Endothelial cell (in vitro differentiated cells): ENCODE measurements at regions not wholly inside any gene's neighbourhood (a gene's known extent, or its start where the extent isn't known, plus 50 kb on each side); places are given as distances from the start of the nearest gene placed in this dataset.

Experiments used
- DNase-seq: peaks from one replicate; pipeline ENCODE4 v3.0.0; 2021; ENCODE audit warnings: low spot score
- H3K27ac Mint-ChIP-seq: one replicate; pipeline ENCODE4 v1.8.0; 2021; ENCODE audit warnings: mixed read lengths, inconsistent platforms; ENCODE audit not compliant: unreplicated experiment
- H3K27me3 Mint-ChIP-seq: one replicate; pipeline ENCODE4 v1.8.0; 2021; ENCODE audit warnings: mild to moderate bottlenecking, moderate library complexity, mixed read lengths, inconsistent platforms; ENCODE audit not compliant: unreplicated experiment
- H3K36me3 Mint-ChIP-seq: one replicate; pipeline ENCODE4 v1.8.0; 2021; ENCODE audit warnings: mild to moderate bottlenecking, low read depth, mixed read lengths, inconsistent platforms; ENCODE audit not compliant: unreplicated experiment
- H3K4me1 Mint-ChIP-seq: one replicate; pipeline ENCODE4 v1.8.0; 2021; ENCODE audit warnings: mild to moderate bottlenecking, mixed read lengths, inconsistent platforms; ENCODE audit not compliant: unreplicated experiment
- H3K4me3 Mint-ChIP-seq: one replicate; pipeline ENCODE4 v1.8.0; 2021; ENCODE audit warnings: mild to moderate bottlenecking, mixed read lengths, inconsistent platforms; ENCODE audit not compliant: unreplicated experiment
- H3K9me3 Mint-ChIP-seq: one replicate; pipeline ENCODE4 v1.8.0; 2021; ENCODE audit warnings: mixed read lengths, inconsistent platforms; ENCODE audit not compliant: unreplicated experiment
- TF ChIP-seq, protein P1 (sequence below): fragments of 200-600 bp; sonication (generic); IDR thresholded peaks from one replicate; pipeline ENCODE4 v1.5.0; 2021; ENCODE audit warnings: antibody characterized with exemption; ENCODE audit not compliant: unreplicated experiment

DNA sequence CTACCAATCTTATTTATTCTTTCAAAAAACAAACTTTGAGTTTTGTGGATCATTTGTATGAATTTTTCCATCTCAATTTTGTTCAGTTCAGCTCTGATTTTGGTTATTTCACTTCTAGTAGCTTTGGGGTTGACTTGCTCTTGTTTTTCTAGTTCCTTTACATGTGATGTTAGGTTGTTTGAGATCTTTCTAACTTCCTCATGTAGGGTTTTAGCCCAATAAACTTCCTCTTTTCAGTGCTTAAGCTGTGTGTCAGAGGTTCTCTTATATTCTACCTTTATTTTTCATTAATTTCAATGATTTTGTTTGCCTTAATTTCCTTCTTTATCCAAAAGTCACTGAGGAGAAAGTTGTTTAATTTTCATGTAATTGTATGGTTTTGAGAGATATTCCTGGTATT, 860.4 kb upstream of the FBXO33 start:
- no peak for DNase-seq
- TF ChIP-seq, protein P1, sequence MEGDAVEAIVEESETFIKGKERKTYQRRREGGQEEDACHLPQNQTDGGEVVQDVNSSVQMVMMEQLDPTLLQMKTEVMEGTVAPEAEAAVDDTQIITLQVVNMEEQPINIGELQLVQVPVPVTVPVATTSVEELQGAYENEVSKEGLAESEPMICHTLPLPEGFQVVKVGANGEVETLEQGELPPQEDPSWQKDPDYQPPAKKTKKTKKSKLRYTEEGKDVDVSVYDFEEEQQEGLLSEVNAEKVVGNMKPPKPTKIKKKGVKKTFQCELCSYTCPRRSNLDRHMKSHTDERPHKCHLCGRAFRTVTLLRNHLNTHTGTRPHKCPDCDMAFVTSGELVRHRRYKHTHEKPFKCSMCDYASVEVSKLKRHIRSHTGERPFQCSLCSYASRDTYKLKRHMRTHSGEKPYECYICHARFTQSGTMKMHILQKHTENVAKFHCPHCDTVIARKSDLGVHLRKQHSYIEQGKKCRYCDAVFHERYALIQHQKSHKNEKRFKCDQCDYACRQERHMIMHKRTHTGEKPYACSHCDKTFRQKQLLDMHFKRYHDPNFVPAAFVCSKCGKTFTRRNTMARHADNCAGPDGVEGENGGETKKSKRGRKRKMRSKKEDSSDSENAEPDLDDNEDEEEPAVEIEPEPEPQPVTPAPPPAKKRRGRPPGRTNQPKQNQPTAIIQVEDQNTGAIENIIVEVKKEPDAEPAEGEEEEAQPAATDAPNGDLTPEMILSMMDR: no peak
- H3K4me1 Mint-ChIP-seq: no peaks in the 10 kb centered on the region
- no peak overlapping the region for H3K27ac Mint-ChIP-seq
- H3K4me3 Mint-ChIP-seq: no peak overlapping the region
- no peaks in the 10 kb centered on the region for H3K9me3 Mint-ChIP-seq
- H3K27me3 Mint-ChIP-seq: no peaks in the 10 kb centered on the region
- no peaks in the 10 kb centered on the region for H3K36me3 Mint-ChIP-seq

DNA sequence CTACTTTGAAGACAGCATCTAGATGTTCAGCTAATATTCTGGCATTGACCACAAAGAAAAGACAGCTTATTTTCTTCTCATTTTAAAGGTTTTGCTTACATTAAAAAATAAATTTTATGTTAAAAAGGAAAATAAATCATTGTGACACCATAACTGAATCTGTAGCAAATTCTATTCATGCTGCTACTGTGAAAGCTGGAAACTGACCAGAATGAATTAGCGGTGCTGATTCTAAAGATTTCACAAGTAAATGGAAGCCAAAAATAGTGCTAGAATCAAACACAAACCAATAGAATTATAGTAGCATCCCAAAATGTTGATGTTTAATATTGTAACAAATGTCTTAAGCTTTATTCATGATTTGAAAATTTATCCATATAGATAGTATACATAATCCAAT, 850.0 kb upstream of the FBXO33 start:
- no peak overlapping the region for H3K27ac Mint-ChIP-seq
- TF ChIP-seq, protein P1: no peak
- no peaks in the 10 kb centered on the region for H3K9me3 Mint-ChIP-seq
- H3K4me3 Mint-ChIP-seq: no peak overlapping the region
- H3K36me3 Mint-ChIP-seq: no peaks in the 10 kb centered on the region
- H3K27me3 Mint-ChIP-seq: no peaks in the 10 kb centered on the region
- H3K4me1 Mint-ChIP-seq: no peaks in the 10 kb centered on the region
- no peak for DNase-seq

- no peak overlapping the region for H3K27ac Mint-ChIP-seq
- no peak overlapping the region for H3K4me3 Mint-ChIP-seq
- no peaks in the 10 kb centered on the region for H3K4me1 Mint-ChIP-seq
- TF ChIP-seq, protein P1: no peak
- H3K27me3 Mint-ChIP-seq: no peaks in the 10 kb centered on the region
- H3K9me3 Mint-ChIP-seq: no peaks in the 10 kb centered on the region
- H3K36me3 Mint-ChIP-seq: no peaks in the 10 kb centered on the region
- no peak for DNase-seq
Measured at GRCh38 chr14:40280652-40281051, 848.4 kb upstream of the FBXO33 start.

GRCh38 chr14:40273417-40273816, 841.2 kb upstream of the FBXO33 start:
- Mint-ChIP-seq H3K9me3 (no peaks in the 10 kb centered on the region), H3K27ac (no peak overlapping the region), H3K36me3 (no peaks in the 10 kb centered on the region), H3K4me1 (no peaks in the 10 kb centered on the region), H3K27me3 (no peaks in the 10 kb centered on the region), H3K4me3 (no peak overlapping the region)
- TF ChIP-seq, protein P1: no peak
- no peak for DNase-seq

DNA sequence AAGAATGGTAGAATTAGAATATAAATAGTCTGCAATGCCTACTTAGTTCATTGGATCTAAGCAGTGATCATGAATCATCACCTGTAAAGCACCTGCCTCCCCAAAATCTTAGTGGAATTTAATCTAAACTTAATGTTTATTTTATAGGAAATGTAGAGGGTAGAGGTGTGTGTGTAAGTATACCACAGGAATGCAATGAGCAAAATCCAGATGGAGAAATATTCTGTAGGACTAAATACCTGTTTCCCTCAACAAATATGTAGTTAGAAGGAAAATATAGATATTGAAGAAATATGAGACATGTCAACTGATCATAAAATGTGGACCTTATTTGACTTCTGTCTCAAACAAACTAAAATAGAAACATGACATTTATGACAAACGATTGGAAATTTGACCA, 839.2 kb upstream of the FBXO33 start:
- H3K4me3 Mint-ChIP-seq: no peak overlapping the region
- no peaks in the 10 kb centered on the region for H3K9me3 Mint-ChIP-seq
- no peaks in the 10 kb centered on the region for H3K36me3 Mint-ChIP-seq
- H3K27me3 Mint-ChIP-seq: no peaks in the 10 kb centered on the region
- DNase-seq: no peak
- TF ChIP-seq, protein P1: no peak
- no peaks in the 10 kb centered on the region for H3K4me1 Mint-ChIP-seq
- H3K27ac Mint-ChIP-seq: no peak overlapping the region
